Upper lobe of right lung (tissue), 1 donor: ENCODE measurements at regions not wholly inside any gene's neighbourhood (a gene's known extent, or its start where the extent isn't known, plus 50 kb on each side); places are given as distances from the start of the nearest gene placed in this dataset.

Source experiments
- ATAC-seq: fragments of 200-7000 bp; cut with Tn5 transposase; one replicate; pipeline ENCODE4 v1.9.1; 2020; ENCODE audit warnings: mild to moderate bottlenecking, moderate library complexity
- DNase-seq: peaks from one replicate; pipeline ENCODE4 v3.0.0-alpha.2; 2020
- H3K27ac ChIP-seq: fragments of 200-600 bp; one replicate; pipeline ENCODE4 v1.8.0; 2022
- H3K27me3 ChIP-seq: fragments of 200-600 bp; one replicate; pipeline ENCODE4 v1.8.0; 2022; ENCODE audit warnings: mild to moderate bottlenecking
- H3K36me3 ChIP-seq: fragments of 200-600 bp; one replicate; pipeline ENCODE4 v1.8.0; 2022
- H3K4me1 ChIP-seq: fragments of 200-600 bp; one replicate; pipeline ENCODE4 v1.8.0; 2022
- H3K4me3 ChIP-seq: fragments of 200-600 bp; one replicate; pipeline ENCODE4 v1.8.0; 2022; ENCODE audit warnings: mild to moderate bottlenecking
- H3K9me3 ChIP-seq: fragments of 200-600 bp; one replicate; pipeline ENCODE4 v1.8.0; 2022
- intact Hi-C: fragments of 100-400 bp; cut with DNase I; formaldehyde crosslinking; loops from one replicate; pipeline ENCODE4 v1.11.0; 2022
- TF ChIP-seq, protein P1 (sequence below): fragments of 200-600 bp; IDR thresholded peaks from one replicate; pipeline ENCODE4 v1.8.0; 2022; ENCODE audit warnings: antibody characterized with exemption
- donor health status: DM: no; HTN: yes; CAD: no; lungs with severe emphysema.

DNA sequence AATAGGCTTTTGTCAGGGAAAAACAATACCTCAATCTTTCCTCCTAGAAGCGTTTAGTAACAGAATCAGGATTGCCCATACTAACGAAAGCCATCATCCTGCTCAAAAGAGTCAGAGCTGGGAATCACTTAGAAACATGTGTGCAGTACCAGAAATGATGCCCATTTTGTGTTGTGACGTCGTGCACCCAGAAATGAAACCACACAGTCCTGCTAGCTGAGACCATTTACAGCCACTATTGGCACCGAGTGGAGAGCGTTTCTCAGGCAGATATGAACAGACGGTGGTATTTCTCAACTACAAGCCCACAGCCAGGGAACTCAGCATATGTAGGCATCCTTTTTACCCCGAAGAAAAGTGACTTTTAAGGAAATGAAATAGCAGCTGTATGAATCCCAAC is 284.3 kb upstream of the LRATD1 start:
- Histone ChIP-seq H3K27ac (no peak overlapping the region), H3K27me3 (no peaks in the 10 kb centered on the region), H3K36me3 (no peaks in the 10 kb centered on the region), H3K9me3 (no peaks in the 10 kb centered on the region), H3K4me1 (no peaks in the 10 kb centered on the region), H3K4me3 (no peak overlapping the region)
- TF ChIP-seq, protein P1, sequence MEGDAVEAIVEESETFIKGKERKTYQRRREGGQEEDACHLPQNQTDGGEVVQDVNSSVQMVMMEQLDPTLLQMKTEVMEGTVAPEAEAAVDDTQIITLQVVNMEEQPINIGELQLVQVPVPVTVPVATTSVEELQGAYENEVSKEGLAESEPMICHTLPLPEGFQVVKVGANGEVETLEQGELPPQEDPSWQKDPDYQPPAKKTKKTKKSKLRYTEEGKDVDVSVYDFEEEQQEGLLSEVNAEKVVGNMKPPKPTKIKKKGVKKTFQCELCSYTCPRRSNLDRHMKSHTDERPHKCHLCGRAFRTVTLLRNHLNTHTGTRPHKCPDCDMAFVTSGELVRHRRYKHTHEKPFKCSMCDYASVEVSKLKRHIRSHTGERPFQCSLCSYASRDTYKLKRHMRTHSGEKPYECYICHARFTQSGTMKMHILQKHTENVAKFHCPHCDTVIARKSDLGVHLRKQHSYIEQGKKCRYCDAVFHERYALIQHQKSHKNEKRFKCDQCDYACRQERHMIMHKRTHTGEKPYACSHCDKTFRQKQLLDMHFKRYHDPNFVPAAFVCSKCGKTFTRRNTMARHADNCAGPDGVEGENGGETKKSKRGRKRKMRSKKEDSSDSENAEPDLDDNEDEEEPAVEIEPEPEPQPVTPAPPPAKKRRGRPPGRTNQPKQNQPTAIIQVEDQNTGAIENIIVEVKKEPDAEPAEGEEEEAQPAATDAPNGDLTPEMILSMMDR, result no peak
- DNase-seq (no peak), ATAC-seq (no peak)
- intact Hi-C loops, result no loop called here

DNA sequence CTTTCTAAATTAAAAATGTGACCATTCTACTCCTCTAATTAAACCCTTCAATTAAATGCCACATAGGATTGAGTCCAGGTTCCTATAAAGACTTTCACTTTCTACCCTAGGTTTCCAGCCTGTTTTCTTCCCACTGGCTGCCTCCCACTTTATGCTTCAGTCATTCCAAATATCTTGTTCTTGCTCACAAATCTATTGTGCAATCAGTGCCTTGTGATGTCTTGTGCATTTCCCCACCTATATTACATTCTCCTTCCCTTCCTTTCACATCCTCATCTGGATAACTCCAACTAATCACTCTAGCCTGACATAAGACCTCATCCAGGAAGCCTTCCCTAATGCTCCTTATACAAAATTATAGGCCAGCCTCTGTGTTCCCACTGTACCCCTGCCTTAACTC is 281.7 kb upstream of the LRATD1 start:
- Histone ChIP-seq H3K4me3 (no peak overlapping the region), H3K9me3 (no peaks in the 10 kb centered on the region), H3K27me3 (no peaks in the 10 kb centered on the region), H3K4me1 (no peaks in the 10 kb centered on the region), H3K36me3 (no peaks in the 10 kb centered on the region), H3K27ac (no peak overlapping the region)
- TF ChIP-seq, protein P1, result no peak
- no peak for DNase-seq
- no peak for ATAC-seq
- intact Hi-C loops, result no loop called here

DNA sequence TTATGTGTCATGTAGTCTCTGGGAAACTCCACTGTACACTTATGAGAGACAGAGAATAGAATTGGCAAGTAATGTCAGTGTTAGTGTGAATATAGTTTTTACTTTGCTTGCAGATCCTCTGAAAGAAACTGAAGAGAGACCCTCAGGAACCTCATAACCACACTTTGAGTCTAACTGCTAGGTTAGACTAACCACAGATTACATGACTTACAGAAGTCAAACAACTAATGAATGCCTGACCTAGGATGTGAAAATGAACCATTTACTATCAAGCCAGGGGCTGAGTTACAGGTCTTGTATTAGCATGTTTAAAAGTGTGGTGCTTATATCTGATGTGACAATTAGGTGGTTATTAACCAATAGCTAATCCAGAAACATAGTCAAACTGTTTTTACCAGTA is 280.4 kb upstream of the LRATD1 start:
- Histone ChIP-seq H3K27me3 (no peaks in the 10 kb centered on the region), H3K36me3 (no peaks in the 10 kb centered on the region), H3K4me3 (no peak overlapping the region), H3K4me1 (no peaks in the 10 kb centered on the region), H3K27ac (no peak overlapping the region), H3K9me3 (no peaks in the 10 kb centered on the region)
- TF ChIP-seq, protein P1, result no peak
- DNase-seq (no peak), ATAC-seq (no peak)
- intact Hi-C loops, result no loop called here

DNA sequence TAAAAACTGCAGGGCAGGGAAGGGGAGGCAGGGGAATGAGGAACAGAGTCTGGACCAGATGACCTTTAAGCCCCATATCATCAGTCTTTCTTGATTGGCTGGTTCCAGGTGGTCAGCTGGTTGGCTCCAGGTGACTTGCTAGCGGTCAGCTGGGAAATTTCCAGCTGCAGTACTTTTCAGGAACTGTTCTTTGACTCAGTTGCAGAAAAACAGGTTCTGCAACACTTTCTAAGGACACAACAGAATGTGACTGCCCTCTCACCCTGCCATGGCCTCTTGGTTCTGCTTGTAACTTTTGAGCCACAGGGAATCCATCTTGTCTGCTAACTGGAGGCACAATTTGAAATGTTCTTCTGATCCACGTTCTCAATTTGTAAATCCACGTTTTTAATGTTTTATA is 278.3 kb upstream of the LRATD1 start:
- intact Hi-C loops, result no loop called here

DNA sequence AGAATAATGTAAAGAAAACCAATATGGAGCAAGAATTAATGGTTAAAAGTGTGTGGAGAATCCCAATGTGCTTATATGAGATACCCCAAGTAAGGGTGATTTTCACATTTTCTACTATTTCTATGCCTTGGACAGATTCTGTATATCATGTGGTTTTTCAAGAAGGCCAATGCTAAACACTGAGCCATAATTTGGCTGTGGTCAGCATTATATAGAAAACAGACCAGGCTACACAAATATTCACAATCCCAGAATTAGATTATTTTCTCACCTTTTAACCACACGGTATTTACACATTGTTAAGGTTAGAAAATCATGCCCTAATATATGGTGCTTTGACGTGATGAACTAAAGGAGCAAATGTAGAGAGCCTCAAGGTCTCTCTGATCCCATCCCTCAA is 277.4 kb upstream of the LRATD1 start:
- TF ChIP-seq, protein P1, result no peak
- no peaks in the 10 kb centered on the region for H3K27me3 ChIP-seq
- no peak overlapping the region for H3K27ac ChIP-seq
- no peaks in the 10 kb centered on the region for H3K4me1 ChIP-seq
- no peak overlapping the region for H3K4me3 ChIP-seq
- no peaks in the 10 kb centered on the region for H3K36me3 ChIP-seq
- no peak for DNase-seq
- H3K9me3 ChIP-seq, result no peaks in the 10 kb centered on the region
- no peak for ATAC-seq
- intact Hi-C loops, result no loop called here

More for the DNA sequence above, 278.3 kb upstream of the LRATD1 start:
- Histone ChIP-seq H3K4me3 (no peak overlapping the region), H3K36me3 (no peaks in the 10 kb centered on the region), H3K27ac (no peak overlapping the region), H3K9me3 (no peaks in the 10 kb centered on the region), H3K27me3 (no peaks in the 10 kb centered on the region), H3K4me1 (no peaks in the 10 kb centered on the region)
- no peak for ATAC-seq
- no peak for DNase-seq
- TF ChIP-seq, protein P1, result no peak

DNA sequence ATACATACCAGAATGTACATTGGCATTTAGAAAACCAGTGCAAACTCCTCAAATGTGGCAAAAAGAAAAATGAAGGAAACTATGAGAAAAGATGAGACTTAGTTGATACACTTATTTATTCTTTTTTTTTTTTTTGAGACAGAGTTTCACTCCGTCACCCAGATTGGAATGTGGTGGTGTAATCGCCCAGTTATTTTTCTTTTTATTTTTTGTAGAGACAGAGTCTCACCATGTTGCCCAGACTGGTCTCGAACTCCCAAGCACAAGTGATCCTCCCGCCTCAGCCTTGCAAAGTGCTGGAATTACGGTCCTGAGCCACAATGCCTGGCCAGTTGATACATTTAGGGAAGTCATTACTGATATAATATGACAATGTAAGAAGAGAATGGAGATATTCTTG is 274.2 kb upstream of the LRATD1 start:
- H3K27me3 ChIP-seq, result no peaks in the 10 kb centered on the region
- H3K9me3 ChIP-seq, result no peaks in the 10 kb centered on the region
- no peaks in the 10 kb centered on the region for H3K36me3 ChIP-seq
- no peaks in the 10 kb centered on the region for H3K4me1 ChIP-seq
- TF ChIP-seq, protein P1, result no peak
- ATAC-seq (no peak), DNase-seq (no peak)
- no peak overlapping the region for H3K27ac ChIP-seq
- H3K4me3 ChIP-seq, result no peak overlapping the region
- intact Hi-C loops, result no loop called here
